Liver (tissue), 8 donors: ENCODE measurements at regions not wholly inside any gene's neighbourhood (a gene's known extent, or its start where the extent isn't known, plus 50 kb on each side); places are given as distances from the start of the nearest gene placed in this dataset.

Experiments
- DNase-seq: peaks from one replicate; pipeline ENCODE4 v3.0.0-alpha.2; 2017; ENCODE audit warnings: low spot score
- H3K27ac ChIP-seq, 2 donors: one replicate each; pipeline ENCODE4 v1.7.0; 2013; ENCODE audit warnings: inconsistent platforms in 2 of 2, low read length in 2 of 2, control low read depth in 1 of 2, low read depth in 1 of 2, mild to moderate bottlenecking in 1 of 2
- H3K27me3 ChIP-seq, 4 donors: one replicate each; pipeline versions ENCODE4 v1.6.1 to v1.7.0; 2013; ENCODE audit warnings: low read length in 3 of 4, inconsistent platforms in 1 of 4, mild to moderate bottlenecking in 1 of 4, moderate library complexity in 1 of 4; ENCODE audit not compliant: control insufficient read depth in 4 of 4, insufficient read depth in 4 of 4
- H3K36me3 ChIP-seq, 4 donors: one replicate each; pipeline versions ENCODE4 v1.6.1 to v1.7.0; 2013; ENCODE audit warnings: low read length in 3 of 4, mild to moderate bottlenecking in 3 of 4, low read depth in 1 of 4, moderate library complexity in 1 of 4; ENCODE audit not compliant: control insufficient read depth in 4 of 4, insufficient read depth in 3 of 4
- H3K4me1 ChIP-seq, 4 donors: one replicate each; pipeline versions ENCODE4 v1.6.1 to v1.7.0; 2013; ENCODE audit warnings: low read length in 3 of 4, mild to moderate bottlenecking in 3 of 4, moderate library complexity in 1 of 4; ENCODE audit not compliant: control insufficient read depth in 4 of 4, insufficient read depth in 4 of 4
- H3K4me3 ChIP-seq, 3 donors: one replicate each; pipeline versions ENCODE4 v1.6.1 to v1.7.0; 2013; ENCODE audit warnings: low read length in 3 of 3, control low read depth in 1 of 3, low read depth in 1 of 3, mild to moderate bottlenecking in 1 of 3
- H3K9ac ChIP-seq, 2 donors: one replicate each; pipeline ENCODE4 v1.7.0; 2013; ENCODE audit warnings: low read length in 2 of 2, mild to moderate bottlenecking in 2 of 2, moderate library complexity in 2 of 2, control low read depth in 1 of 2, low read depth in 1 of 2
- H3K9me3 ChIP-seq, 4 donors: one replicate each; pipeline versions ENCODE4 v1.6.1 to v1.7.0; 2013; ENCODE audit warnings: low read length in 3 of 4; ENCODE audit not compliant: control insufficient read depth in 4 of 4
- ATF3 ChIP-seq: IDR thresholded peaks from 2 replicates; pipeline ENCODE4 v1.6.1; 2016; ENCODE audit warnings: antibody characterized with exemption
- CTCF ChIP-seq: fragments of 150-350 bp; IDR thresholded peaks from 2 replicates; pipeline ENCODE4 v1.5.1; 2017; ENCODE audit warnings: improper control_type of control experiment, low read depth, low read length; ENCODE audit not compliant: missing input control
- EGR1 ChIP-seq, 2 donors: IDR thresholded peaks; 2 replicates each; pipeline ENCODE4 v1.6.1; 2016 to 2018; ENCODE audit warnings: antibody characterized with exemption in 2 of 2, low read depth in 2 of 2
- FOXA1 ChIP-seq: IDR thresholded peaks from 2 replicates; pipeline ENCODE4 v1.6.1; 2016; ENCODE audit warnings: antibody characterized with exemption
- FOXA2 ChIP-seq: IDR thresholded peaks from 2 replicates; pipeline ENCODE4 v1.6.1; 2016; ENCODE audit warnings: antibody characterized with exemption
- GABPA ChIP-seq, 2 donors: IDR thresholded peaks in 1 of 2; conservative IDR thresholded peaks in 1 of 2; 2 replicates each; pipeline ENCODE4 v1.6.1; 2016; ENCODE audit warnings: antibody characterized with exemption in 2 of 2, mild to moderate bottlenecking in 1 of 2, moderate library complexity in 1 of 2
- HNF4A ChIP-seq, 2 donors: conservative IDR thresholded peaks; 2 replicates each; pipeline ENCODE4 v1.6.1; 2016; ENCODE audit warnings: antibody characterized with exemption in 2 of 2, mild to moderate bottlenecking in 2 of 2
- HNF4G ChIP-seq: IDR thresholded peaks from 2 replicates; pipeline ENCODE4 v1.6.1; 2016; ENCODE audit warnings: antibody characterized with exemption
- JUND ChIP-seq, 2 donors: IDR thresholded peaks; 2 replicates each; pipeline ENCODE4 v1.6.1; 2016; ENCODE audit warnings: antibody characterized with exemption in 2 of 2
- MAX ChIP-seq: IDR thresholded peaks from 2 replicates; pipeline ENCODE4 v1.6.1; 2016; ENCODE audit warnings: antibody characterized with exemption
- NR2F2 ChIP-seq: IDR thresholded peaks from 2 replicates; pipeline ENCODE4 v1.6.1; 2016; ENCODE audit warnings: antibody characterized with exemption
- RAD21 ChIP-seq, 2 donors: IDR thresholded peaks; 2 replicates each; pipeline ENCODE4 v1.6.1; 2016; ENCODE audit warnings: antibody characterized with exemption in 2 of 2, mild to moderate bottlenecking in 2 of 2
- REST ChIP-seq: IDR thresholded peaks from 2 replicates; pipeline ENCODE4 v1.6.1; 2016; ENCODE audit warnings: antibody characterized with exemption, mild to moderate bottlenecking
- RXRA ChIP-seq, 2 donors: IDR thresholded peaks; 2 replicates each; pipeline ENCODE4 v1.6.1; 2017 to 2018; ENCODE audit warnings: antibody characterized with exemption in 2 of 2, mild to moderate bottlenecking in 1 of 2
- SP1 ChIP-seq: IDR thresholded peaks from 2 replicates; pipeline ENCODE4 v1.6.1; 2018; ENCODE audit warnings: antibody characterized with exemption, mild to moderate bottlenecking
- TAF1 ChIP-seq: conservative IDR thresholded peaks from 2 replicates; pipeline ENCODE4 v1.6.1; 2016; ENCODE audit warnings: antibody characterized with exemption, mild to moderate bottlenecking
- YY1 ChIP-seq: IDR thresholded peaks from 2 replicates; pipeline ENCODE4 v1.6.1; 2016; ENCODE audit warnings: antibody characterized with exemption, mild to moderate bottlenecking
- ZBTB33 ChIP-seq: IDR thresholded peaks from 2 replicates; pipeline ENCODE4 v1.6.1; 2016; ENCODE audit warnings: antibody characterized with exemption
- WGBS: extraction: QIAGEN DNeasy Blood & Tissue Kit; methylation state at CpG from one replicate; pipeline ENCODE4 v1.1.7; 2013; 5-methylcytosine and 5-hydroxymethylcytosine counted together
- donor health status: healthy.
- donor health status: healthy.
- donor health status: healthy.
- donor health status: healthy.
- donor health status: healthy.

- DNase-seq, result no peak
- Histone ChIP-seq H3K9me3 (no peaks in the 10 kb centered on the region), H3K9ac (no peak overlapping the region), H3K4me3 (no peak overlapping the region), H3K36me3 (no peaks in the 10 kb centered on the region), H3K4me1 (no peaks in the 10 kb centered on the region), H3K27me3 (no peaks in the 10 kb centered on the region), H3K27ac (no peak overlapping the region)
- no peak for TF ChIP-seq JUND (IDR thresholded peaks at IDR 0.05)
- TF ChIP-seq NR2F2, result no peak
- TF ChIP-seq EGR1 (IDR thresholded peaks at IDR 0.05; ENCODE audit: low read depth in 2 of 2), result no peak
- no peak for TF ChIP-seq CTCF
- TF ChIP-seq YY1, result no peak
- TF ChIP-seq RXRA (IDR thresholded peaks at IDR 0.05), result no peak
- TF ChIP-seq FOXA1, result no peak
- TF ChIP-seq TAF1, result no peak
- TF ChIP-seq HNF4A (conservative IDR thresholded peaks at IDR 0.05), result no peak
- TF ChIP-seq HNF4G, result no peak
- TF ChIP-seq RAD21 (IDR thresholded peaks at IDR 0.05), result no peak
- no peak for TF ChIP-seq GABPA (IDR thresholded peaks at IDR 0.05 in 1 of 2, conservative IDR thresholded peaks at IDR 0.05 in 1 of 2)
- no peak for TF ChIP-seq MAX
- no peak for TF ChIP-seq SP1
- no peak for TF ChIP-seq FOXA2
- TF ChIP-seq ATF3, result no peak
- no peak for TF ChIP-seq ZBTB33
- no peak for TF ChIP-seq REST
- 68% methylated on average over 5 of the region's 5 CpGs for WGBS
These were observed 806.5 kb downstream of the OTOL1 start for GRCh38 chr3:162302983-162303624.
